GM19324 (cell line): ENCODE measurements at regions not wholly inside any gene's neighbourhood (a gene's known extent, or its start where the extent isn't known, plus 50 kb on each side); places are given as distances from the start of the nearest gene placed in this dataset.

Experiments
- ATAC-seq: cut with Tn5 transposase; IDR thresholded peaks from one replicate; pipeline ENCODE4 v1.9.1; 2021; ENCODE audit warnings: mild to moderate bottlenecking, moderate library complexity; ENCODE audit not compliant: unreplicated experiment, low FRiP score

GRCh38 chr13:22111152-22111783 lies 440.4 kb downstream of the FGF9 start:
- ATAC-seq: no peak

- no peak for ATAC-seq
Measured at GRCh38 chr13:22111961-22112360, 441.1 kb downstream of the FGF9 start.

- ATAC-seq: no peak
Measured at GRCh38 chr13:22112956-22113745, 442.3 kb downstream of the FGF9 start.

GRCh38 chr13:22114630-22115311 lies 443.9 kb downstream of the FGF9 start:
- peak; percentile 92 for ATAC-seq

- no peak for ATAC-seq
Measured at GRCh38 chr13:22118158-22118557, 447.3 kb downstream of the FGF9 start.

- no peak for ATAC-seq
Measured at GRCh38 chr13:22120646-22121045, 449.8 kb downstream of the FGF9 start.

GRCh38 chr13:22121146-22121739 lies 450.4 kb downstream of the FGF9 start:
- ATAC-seq: no peak

- peak; percentile 87 for ATAC-seq
Measured at GRCh38 chr13:22126433-22127021, 455.7 kb downstream of the FGF9 start.

- ATAC-seq: no peak
Measured at GRCh38 chr13:22127277-22128164, 456.6 kb downstream of the FGF9 start.

GRCh38 chr13:22128441-22129408 lies 457.9 kb downstream of the FGF9 start:
- ATAC-seq: no peak

GRCh38 chr13:22130254-22130653 lies 459.4 kb downstream of the FGF9 start:
- no peak for ATAC-seq

GRCh38 chr13:22134261-22134660 lies 463.4 kb downstream of the FGF9 start:
- no peak for ATAC-seq

- ATAC-seq: no peak
Measured at GRCh38 chr13:22135446-22135845, 464.6 kb downstream of the FGF9 start.

GRCh38 chr13:22137361-22138050 lies 466.6 kb downstream of the FGF9 start:
- no peak for ATAC-seq

GRCh38 chr13:22138947-22139346 lies 468.1 kb downstream of the FGF9 start:
- ATAC-seq: no peak

GRCh38 chr13:22141716-22142115 lies 470.8 kb downstream of the FGF9 start:
- ATAC-seq: no peak

GRCh38 chr13:22143671-22144070 lies 472.8 kb downstream of the FGF9 start:
- ATAC-seq: no peak

- no peak for ATAC-seq
Measured at GRCh38 chr13:22144806-22145205, 473.9 kb downstream of the FGF9 start.
